ENCODE measurements at regions not wholly inside any gene's neighbourhood (a gene's known extent, or its start where the extent isn't known, plus 50 kb on each side); places are given as distances from the start of the nearest gene placed in this dataset.
"Not testable (repeated sequence)": the region's sequence is repeated elsewhere in the genome, so short reads cannot be mapped to it uniquely, and the experiment has no call there.

DNA sequence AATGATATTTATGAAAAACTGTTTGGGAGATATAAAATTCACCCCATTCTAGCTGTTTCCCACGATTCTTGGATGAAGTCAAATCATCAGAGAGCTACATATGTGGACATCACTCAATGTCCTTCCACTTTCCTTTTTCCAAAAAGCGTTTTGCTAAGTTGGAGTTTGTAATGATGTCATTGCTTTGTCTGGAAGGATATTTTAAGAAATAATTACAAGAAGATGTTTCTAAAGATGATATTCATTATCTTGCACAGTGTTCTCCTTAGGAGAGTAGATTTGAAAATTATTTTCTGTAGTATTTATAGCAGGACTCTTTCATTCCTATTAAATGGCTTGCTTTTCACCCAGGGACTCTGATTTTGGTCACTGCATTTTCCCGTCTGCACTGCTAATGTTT lies 851.2 kb downstream of the EFNB2 start:
- no peak for DNase-seq (ENCODE audit: low read depth)

DNA sequence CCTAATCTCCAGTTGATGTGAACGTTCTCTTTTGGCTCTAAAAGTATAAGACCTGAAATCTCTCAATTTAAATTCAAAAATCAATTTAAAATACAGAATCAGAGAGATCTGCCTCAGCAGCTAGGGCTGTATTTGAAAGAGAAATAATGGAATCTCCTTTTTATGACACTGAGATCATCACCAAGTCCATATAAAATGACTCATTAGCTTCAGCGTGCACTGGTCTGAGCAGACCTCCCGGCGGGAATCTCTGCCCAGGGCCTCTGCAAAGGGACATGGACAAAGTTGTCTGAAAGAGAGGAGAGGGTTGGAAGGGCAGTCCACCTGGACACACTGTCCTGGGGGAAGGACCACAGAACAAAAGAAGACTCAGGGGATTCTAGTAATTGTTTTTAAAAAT lies 855.6 kb downstream of the EFNB2 start:
- DNase-seq (ENCODE audit: low read depth), result no peak

DNA sequence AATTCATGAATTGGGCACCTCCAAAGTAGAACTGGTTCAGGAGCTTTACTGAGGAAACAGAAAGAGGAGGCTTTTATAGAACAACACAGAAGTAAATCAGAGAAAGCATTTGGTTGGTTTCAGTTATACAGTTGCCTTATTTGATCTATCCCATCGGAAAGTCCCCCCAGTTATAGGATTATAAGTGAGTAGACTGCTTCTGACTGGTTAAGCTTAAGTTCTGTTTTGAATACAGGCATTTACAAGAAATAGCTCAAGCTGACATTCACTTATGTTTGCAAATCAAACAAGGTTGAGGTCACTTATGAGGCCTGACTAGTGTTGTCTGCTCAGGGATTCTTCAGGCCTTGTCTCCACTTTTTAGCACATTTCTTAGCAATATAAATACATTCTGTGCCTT lies 857.4 kb downstream of the EFNB2 start:
- no peak for DNase-seq (ENCODE audit: low read depth)

DNA sequence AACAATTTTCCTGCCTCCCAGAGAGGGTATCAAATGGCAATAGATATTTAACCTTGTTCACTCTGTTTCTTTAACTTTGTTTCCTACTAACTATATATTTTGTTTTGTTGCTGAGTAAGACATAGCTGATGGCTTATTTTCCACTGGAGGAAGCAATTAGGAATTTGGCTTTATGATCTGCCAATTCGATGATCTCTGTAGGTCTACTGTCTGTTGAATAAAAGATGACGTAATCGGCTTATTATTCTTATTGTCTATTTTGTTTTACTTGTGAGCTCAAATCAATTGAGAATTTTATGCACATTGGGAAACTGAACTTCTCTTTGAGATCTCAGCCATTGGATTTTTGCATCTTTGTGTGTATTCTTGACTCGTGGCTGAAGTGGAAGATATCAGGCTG lies 862.6 kb downstream of the EFNB2 start:
- DNase-seq (ENCODE audit: low read depth), result no peak

DNA sequence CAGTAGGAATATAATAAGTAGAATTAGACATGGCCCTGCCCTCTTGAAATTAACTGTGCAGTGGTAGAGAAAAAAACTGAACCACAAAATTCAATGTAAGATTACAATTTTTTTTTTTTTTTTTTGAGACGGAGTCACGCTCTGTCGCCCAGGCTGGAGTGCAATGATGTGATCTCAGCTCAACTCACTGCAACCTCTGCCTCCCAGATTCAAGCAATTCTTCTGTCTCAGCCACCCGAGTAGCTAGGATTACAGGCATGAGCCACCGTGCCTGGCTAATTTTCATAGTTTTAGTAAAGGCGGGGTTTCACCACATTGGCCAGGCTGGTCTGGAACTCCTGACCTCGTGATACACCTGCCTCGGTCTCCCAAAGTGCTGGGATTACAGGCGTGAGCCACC lies 864.3 kb downstream of the EFNB2 start:
- DNase-seq (ENCODE audit: low read depth), result not testable (repeated sequence)

DNA sequence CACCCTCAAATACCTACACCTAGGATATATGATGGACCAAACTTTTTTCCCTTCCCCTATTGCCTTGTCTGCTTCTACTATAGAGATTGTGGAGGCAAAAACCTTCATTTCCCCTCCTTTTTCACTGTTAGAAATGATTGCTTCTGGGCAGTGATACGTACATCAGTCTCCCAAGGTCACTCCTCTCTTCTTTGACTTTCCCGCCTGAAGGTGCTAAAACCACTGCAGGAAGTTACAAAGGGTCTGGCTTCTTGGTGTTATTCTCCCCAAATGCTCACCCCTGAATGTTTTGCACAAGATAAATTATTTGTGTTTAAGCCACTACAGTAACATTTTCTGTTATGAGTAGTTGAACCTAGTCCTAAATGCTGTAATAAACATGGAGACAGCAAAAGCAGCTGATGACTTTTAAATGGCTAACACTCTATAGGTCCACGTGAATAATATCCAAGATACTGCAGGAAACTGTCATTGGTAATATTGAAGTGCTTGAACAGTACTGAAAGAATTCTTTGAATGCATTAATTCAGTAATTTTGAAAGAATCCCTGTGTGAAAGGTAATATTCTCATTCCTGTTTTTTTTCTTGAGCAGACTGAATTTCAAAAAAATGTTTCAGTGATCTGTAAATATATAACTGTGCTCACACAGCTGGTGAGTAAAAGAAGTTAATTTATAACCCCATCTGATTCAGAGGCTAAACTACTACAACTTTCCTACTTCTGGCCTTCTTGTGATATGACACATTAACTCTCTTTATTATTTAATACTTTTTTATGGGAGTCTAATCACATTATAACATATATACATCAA lies 865.1 kb downstream of the EFNB2 start:
- DNase-seq (ENCODE audit: low read depth), result no peak

DNA sequence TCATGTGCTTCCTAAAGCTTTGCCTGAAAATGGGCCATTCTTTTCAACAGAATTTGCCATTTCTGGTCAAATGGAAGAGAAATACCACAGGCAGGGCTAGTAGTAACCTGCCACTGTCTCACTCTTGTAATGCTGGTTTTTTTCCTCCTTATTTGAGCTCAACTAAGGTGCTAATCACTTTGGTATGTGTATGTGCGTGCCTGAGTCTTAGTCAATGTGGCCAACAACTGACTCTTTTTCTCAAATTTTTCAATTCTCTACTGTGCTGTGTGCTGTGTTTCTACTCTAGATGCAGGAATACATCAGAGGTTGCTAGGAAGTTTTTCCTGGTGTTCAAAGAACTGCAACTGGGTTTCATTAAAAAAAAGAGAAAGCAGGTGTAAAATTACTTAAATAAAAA lies 870.2 kb downstream of the EFNB2 start:
- no peak for DNase-seq (ENCODE audit: low read depth)

DNA sequence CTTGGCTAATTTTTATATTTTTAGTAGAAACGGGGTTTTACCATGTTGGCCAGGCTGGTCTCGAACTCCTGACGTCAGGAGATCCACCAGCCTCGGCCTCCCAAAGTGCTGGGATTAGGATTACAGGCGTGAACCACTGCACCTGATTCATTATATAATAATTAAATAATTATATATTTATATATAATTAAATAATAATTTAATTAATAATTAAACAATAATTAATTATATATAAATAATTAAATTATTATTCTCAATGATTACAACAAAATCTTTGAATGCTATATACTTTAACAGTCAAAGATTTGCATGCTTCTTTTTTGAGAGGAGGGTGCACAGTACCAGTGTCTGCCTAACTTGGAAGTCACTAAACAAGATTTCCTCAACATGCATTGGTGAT lies 872.3 kb downstream of the EFNB2 start:
- no peak for DNase-seq (ENCODE audit: low read depth)

DNA sequence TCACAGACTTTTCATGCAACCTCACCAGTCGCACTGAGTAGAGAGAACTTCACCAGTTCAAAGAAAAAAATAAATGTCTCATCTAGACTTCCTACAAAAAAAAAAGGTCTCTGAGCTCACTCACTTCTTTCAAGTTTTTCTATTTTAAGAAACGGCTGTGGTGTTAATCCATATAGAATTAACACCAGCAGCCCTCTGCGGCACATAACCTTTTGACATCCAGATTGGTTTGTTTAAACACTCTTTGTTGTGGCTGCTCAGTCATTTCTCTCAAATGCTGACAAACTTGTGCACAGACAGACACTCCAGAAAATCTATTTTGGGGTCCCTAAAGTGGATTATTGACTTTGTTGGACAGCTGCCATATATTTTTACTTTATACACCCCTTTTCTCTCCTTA lies 874.9 kb downstream of the EFNB2 start:
- DNase-seq (ENCODE audit: low read depth), result no peak

DNA sequence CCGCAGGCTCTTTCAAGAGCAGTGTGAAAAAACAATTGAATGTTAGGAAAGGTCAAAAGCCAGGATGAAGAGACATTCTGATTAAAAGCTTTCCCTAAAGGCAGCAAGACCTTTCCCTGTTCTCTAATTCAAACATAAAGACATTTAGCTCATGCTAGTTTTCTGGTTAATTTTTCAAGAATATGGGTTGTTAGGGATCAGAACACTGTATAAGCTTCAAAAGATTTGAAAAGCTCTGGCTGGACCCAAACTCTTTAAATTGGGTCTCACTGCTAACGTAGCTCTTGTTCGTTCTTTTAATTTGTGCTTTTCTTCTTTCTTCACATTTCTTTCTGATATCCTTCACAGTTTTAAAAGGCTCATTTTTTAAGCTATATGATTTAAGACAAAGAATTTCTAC lies 877.0 kb downstream of the EFNB2 start:
- DNase-seq (ENCODE audit: low read depth), result no peak

DNA sequence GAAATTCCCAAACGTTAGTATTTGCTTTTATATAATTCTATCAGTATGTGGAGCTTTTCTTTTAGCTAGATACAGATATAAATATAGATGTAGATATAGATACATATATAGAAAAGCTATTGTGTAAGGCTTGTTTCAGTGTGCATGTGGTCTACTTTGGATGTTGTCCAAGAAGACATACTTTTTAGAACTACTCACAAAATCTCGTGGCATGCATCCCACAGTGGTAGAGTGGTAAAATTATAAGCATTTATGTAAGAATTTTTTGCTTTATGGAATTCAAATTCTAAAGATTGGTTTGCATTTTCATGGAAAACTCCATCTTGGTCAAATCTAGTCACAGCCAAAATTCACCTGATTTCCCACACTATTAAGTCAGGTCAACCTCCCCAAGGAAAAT lies 880.4 kb downstream of the EFNB2 start:
- no peak for DNase-seq (ENCODE audit: low read depth)

DNA sequence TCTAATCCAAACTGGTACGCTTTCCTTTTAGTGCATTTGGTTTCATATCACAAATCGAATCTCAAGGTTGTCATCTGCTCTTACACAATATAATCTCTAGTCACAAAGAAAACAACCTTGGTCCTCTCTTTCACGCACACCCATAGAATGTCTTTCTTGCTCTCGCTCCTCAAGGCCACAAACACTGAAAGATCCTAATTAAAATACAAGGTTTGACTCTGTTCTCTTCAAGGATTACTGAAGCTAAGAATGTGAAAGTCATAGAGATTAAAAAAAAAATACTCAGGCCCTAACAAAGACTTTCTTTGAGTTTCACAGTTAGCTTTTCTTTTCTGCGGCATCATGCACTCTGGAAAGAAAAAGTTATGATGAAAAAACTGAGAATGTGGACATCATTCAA lies 891.5 kb downstream of the EFNB2 start:
- DNase-seq (ENCODE audit: low read depth), result no peak

DNA sequence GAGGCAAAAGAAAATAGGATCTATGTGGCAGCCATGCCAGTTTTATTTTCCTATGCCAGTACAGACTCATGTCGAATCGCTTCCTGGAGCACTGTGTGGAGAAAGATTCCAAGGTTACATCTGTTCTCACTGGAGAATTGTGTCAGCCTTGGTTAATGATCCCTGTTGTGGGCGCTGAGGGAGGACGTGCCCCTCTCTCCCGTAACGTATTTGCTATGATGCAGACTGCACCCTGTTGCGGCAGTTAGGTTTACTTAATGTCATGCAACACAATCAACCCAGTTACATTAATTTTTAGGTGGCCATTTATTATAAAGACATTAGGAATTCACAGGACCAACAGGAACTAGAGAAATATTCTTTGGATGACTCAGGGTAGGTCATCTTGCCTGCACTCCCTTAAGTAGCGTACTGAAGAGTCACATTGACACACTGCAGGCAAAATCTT lies 892.9 kb downstream of the EFNB2 start:
- DNase-seq (ENCODE audit: low read depth), result no peak

DNA sequence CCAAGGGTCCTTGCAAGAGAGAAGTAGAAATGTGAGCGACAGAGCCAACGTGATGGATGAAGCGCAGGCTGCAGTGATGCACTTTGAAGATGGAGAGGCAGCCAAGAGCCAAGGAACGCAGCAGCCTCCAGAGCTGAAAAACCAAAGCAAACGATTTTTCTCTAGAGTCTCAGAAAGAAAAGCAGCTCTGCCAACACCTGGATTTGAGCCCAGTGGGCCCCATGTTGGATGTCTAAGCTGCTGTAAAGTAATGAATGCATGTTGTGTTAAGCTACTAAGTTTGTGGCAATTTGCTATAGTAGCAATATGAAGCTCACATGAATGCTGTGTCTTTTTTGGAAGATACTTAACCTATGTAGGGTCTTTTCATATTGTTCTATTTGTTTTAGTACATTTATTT lies 894.3 kb downstream of the EFNB2 start:
- DNase-seq (ENCODE audit: low read depth), result no peak

DNA sequence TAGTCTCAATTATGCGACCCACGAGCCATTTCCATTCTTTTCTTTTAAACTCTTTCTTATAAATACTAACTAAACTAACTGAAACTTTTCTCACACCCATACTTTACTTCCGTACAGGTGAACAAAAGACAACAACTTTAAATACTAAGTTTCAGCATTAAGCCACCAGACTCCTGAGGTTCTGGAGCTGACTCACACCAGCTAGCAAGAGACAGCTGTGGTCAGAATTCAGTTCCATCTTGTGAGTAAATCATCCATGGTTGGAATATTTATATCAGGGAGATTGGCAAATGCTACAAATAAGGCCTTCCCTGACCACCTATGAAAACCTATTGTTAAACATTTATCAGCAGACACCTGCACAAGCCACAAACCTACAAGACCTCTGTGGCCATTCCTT lies 897.0 kb downstream of the EFNB2 start:
- DNase-seq (ENCODE audit: low read depth), result no peak

DNA sequence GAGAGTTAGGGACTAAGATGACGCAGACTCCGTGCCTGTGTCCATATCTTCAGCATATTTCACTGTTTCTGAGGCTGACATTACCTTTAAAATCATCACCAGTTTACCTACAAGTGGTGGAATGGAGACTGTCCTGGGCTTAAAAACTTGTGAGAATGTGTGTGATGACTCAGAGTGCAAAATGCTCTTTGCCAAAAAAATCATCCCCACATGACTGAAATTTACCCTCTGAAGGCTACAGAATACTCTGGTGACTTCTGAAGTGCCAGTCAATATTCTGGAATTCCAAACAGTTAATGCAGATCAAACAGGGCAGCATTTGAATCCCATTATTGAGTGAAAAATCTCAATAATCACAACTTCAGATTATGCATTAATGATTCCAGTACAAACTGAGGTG lies 901.4 kb downstream of the EFNB2 start:
- no peak for DNase-seq (ENCODE audit: low read depth)

DNA sequence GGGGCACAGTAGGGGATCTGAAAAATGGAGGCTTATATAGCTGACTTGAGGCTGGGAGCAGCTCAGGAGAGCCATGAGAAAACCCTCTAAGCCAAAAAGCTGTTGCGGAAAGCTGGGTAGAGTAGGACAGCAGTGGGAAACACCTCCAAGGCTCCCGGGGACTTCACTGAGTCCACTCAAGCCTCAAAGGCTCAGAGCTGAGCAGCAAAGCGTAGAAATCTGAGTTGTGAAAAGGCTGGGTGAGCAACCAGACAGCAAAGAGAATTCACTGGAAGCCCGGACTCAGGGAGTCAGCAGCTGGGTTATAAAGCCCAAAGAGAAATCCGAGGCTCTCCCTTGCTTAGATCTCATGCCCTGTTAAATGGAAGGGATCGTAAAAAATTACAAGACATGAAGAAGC lies 905.0 kb downstream of the EFNB2 start:
- DNase-seq (ENCODE audit: low read depth), result no peak

DNA sequence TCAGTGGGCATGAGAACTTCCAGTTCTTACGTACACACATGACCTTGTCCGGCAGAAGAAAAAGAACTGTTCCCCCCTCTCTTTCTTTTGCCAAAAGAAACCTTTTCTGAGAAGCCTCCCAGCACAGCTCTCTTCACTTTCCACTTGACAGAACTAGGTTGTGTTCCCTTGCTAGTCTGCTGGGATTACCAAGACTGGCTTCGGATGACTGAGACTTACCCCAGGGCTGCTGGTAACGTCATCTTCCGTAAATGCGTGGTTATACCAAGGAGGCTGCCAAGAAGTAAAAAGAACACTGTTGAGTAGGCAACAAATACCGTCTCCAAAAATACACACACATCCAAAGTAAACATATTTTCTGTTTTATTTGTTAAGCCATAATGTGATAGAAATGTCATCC lies 908.2 kb downstream of the EFNB2 start:
- DNase-seq (ENCODE audit: low read depth), result no peak

DNA sequence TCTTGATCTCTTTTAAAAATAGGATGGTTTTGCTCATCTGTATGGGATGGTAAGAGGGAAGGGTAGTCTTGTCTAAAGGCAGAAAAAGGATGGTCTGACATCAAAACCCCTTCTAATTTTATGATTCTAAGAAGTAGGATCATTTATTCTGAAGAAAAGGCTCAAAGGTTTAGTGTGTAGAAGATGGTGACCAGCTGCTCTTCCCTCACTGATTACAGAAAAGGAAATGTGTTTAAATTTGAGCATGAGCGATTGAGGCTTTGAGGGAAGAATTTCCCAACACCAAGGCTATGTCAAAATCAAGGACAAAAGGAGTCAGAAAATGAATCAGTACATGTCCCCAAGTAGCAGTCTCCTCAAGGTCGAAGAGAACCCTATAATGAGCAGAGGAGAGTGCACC lies 909.8 kb downstream of the EFNB2 start:
- no peak for DNase-seq (ENCODE audit: low read depth)

DNA sequence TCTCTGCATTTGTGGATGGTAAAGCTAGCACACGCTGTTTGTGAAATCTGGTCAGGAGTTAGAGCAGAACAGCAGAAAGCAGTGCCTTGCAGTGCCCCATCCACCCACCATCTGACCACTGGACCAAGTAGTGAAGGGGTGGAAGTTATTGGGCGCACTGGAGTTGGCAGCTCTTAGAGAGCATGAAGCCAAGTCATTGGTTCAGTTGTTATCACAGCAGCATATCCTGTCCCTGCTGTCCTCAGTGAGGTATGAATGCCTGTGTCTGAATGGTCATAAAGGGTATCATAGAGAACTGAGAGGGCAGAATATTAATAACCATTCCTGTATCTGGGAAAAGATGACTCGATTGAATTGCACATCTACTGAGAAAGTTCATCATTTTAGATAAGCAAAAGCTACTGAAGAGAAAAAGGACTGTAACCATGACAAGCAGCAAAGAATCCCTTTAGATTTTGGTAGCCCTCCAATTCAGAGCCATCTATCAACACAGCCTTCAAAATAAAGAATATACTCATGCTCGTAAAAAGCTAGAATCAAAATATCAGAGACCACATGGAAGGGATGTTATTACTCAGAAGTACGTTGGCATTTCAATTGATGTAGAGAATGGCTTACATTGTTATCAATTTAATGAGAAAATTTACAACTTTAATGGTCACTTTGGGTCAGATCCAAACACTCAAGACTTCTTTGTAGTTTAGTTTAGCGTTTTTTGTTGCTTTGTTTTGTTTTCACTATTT lies 919.0 kb downstream of the EFNB2 start:
- no peak for DNase-seq (ENCODE audit: low read depth)

DNA sequence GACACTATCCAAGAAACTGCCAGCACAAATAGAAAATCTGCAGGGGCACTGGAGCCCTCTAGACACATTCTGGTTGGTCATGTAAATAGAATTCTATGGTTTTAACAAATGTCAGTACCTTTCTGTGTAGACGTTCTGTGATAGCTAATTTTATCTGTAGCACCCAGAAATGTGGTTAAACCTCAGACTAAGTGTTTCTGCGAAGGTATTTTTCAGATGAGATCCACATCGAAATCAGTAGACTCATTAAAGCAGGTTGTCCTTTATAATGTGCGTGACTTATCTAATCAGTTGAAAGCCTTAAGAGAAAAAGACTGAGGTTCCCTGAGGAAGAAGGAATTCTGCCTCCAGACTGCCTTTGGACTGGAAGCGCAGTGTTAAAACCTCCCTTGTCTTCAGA lies 922.9 kb downstream of the EFNB2 start:
- DNase-seq (ENCODE audit: low read depth), result no peak

DNA sequence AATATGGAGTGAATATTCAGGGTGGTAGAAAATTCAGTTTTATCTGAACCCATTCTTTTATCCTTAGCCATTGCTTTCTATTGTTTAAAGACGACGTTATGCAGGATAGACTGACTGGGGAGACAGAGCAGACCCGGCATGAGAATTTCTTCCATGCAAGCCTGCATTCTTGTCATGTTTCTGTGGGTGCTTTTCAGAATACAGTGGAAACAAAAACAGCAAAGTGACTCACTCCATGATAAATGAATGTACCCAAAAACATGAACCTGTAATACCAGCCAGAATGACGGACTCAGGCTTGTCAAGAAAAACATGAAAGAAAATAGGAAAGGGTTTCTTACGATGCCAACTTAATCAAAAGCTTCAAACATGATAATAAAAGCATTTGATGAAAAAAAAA lies 924.0 kb downstream of the EFNB2 start:
- no peak for DNase-seq (ENCODE audit: low read depth)

DNA sequence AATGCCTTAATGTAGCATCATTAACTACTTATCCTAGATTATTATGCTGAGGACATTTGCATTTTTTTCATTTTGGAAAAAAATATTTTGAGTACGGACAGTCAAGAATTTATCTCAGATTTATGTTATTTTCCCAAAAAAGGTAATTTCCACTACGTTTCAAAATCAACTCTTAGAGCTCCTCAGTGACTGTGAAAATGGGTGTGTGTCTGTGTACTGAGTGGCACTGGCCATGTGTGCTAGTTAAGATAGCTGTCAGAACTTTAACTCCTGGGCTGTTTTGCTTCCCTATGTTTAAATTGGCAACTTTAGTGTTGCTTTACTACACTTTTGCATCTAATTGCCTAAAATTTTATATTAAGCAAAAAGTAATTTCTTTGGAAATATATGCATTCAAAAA lies 927.4 kb downstream of the EFNB2 start:
- no peak for DNase-seq (ENCODE audit: low read depth)

DNA sequence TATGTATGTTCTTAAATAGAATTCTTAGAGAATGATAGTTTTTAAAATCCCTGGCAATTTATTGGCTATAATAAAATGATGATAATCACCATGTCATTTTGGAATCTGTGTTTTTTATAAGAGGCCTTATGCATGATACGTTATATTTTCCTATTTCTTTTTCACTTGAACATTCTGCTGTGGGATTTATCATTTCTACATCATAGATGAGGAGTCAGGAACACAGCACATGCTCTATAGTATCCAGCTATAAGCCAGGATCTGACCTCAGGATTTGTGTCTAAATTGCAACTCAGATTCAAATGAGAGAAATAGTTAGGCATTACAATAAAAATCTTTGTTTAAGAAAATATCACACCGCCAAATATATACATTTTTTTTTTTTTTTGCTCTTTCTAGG lies 928.0 kb downstream of the EFNB2 start:
- no peak for DNase-seq (ENCODE audit: low read depth)

All from activated T-helper 1 cell treated with Interleukin-2 at 50 U/mL for 16 hours (primary cell).